OCI-LY3 (cell line): ENCODE measurements at regions not wholly inside any gene's neighbourhood (a gene's known extent, or its start where the extent isn't known, plus 50 kb on each side); places are given as distances from the start of the nearest gene placed in this dataset.

Source experiments
- H2AFZ ChIP-seq: fragments of 200-600, 300-600 bp; shearing (Covaris generic); 2 replicates; pipeline ENCODE4 v1.6.0; 2014; ENCODE audit warnings: antibody characterized with exemption, low read depth, low read length
- H3K27ac ChIP-seq: fragments of 200-600, 300-600 bp; sonication (generic); 2 replicates; pipeline ENCODE4 v1.5.1; 2014; ENCODE audit warnings: mild to moderate bottlenecking, low read length, moderate library complexity, mixed read lengths
- H3K27me3 ChIP-seq: fragments of 200-600, 300-600 bp; sonication (generic); 2 replicates; pipeline ENCODE4 v1.6.1; 2014; ENCODE audit warnings: low read depth, low read length, mixed read lengths
- H3K36me3 ChIP-seq: fragments of 200-600, 300-600 bp; sonication (generic); replicated peaks from 2 replicates; pipeline ENCODE3; 2014; ENCODE audit warnings: low read depth, low read length, mixed read lengths
- H3K4me1 ChIP-seq: fragments of 300-600, 200-600 bp; sonication (generic); 2 replicates; pipeline ENCODE4 v1.6.1; 2014; ENCODE audit warnings: low read length, mixed read lengths
- H3K4me2 ChIP-seq: fragments of 200-600, 300-600 bp; sonication (generic); 2 replicates; pipeline ENCODE4 v1.6.1; 2014; ENCODE audit warnings: low read length, mixed read lengths
- H3K4me3 ChIP-seq: fragments of 300-600, 200-600 bp; sonication (generic); 2 replicates; pipeline ENCODE4 v1.5.1; 2014; ENCODE audit warnings: antibody characterized with exemption, mild to moderate bottlenecking, low read length, moderate library complexity
- H3K79me2 ChIP-seq: fragments of 300-600, 200-600 bp; shearing (Covaris generic); 2 replicates; pipeline ENCODE4 v1.6.1; 2014; ENCODE audit warnings: mild to moderate bottlenecking, low read length, mixed read lengths
- H3K9ac ChIP-seq: fragments of 300-600, 200-600 bp; shearing (Covaris generic); 2 replicates; pipeline ENCODE4 v1.6.0; 2014; ENCODE audit warnings: mild to moderate bottlenecking, low read length, moderate library complexity
- H3K9me3 ChIP-seq: fragments of 200-600, 300-600 bp; shearing (Covaris generic); 2 replicates; pipeline ENCODE4 v1.6.1; 2014; ENCODE audit warnings: low read length, mixed read lengths; ENCODE audit not compliant: insufficient read depth
- H4K20me1 ChIP-seq: fragments of 200-600, 300-600 bp; sonication (generic); 2 replicates; pipeline ENCODE4 v1.6.1; 2016; ENCODE audit warnings: low read length, mixed read lengths; ENCODE audit not compliant: insufficient read depth
- CTCF ChIP-seq: fragments of 200-600, 300-600 bp; sonication (generic); IDR thresholded peaks from 2 replicates; pipeline ENCODE4 v1.5.1; 2014; ENCODE audit warnings: antibody characterized with exemption, low read length, low read depth
- EZH2phosphoT487 ChIP-seq: fragments of 200-600 bp; shearing (Covaris generic); IDR thresholded peaks from 2 replicates; pipeline ENCODE4 v1.6.1; 2018; ENCODE audit warnings: antibody characterized with exemption, mixed run types, low read depth

DNA sequence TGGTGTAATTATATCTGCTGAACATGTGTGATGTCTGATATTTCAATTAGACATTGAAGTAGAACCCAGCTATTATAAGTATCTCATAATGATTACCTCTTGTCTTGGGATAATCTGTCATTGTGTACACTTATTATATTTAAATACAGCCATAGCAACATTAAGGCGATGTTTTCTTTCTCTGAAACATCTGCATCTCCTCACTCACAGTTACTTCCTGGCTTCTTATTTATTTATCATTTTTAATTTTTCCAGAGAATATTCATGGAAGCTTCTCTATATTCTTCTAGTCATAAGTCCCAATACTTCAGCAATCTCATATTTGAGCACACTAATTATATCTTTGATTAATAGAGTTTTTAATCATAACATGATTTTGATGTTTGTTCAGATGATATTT lies 103.8 kb upstream of the FBN2 start:
- H4K20me1 ChIP-seq, result no peaks in the 10 kb centered on the region
- TF ChIP-seq CTCF (no peak), EZH2phosphoT487 (no peak)

DNA sequence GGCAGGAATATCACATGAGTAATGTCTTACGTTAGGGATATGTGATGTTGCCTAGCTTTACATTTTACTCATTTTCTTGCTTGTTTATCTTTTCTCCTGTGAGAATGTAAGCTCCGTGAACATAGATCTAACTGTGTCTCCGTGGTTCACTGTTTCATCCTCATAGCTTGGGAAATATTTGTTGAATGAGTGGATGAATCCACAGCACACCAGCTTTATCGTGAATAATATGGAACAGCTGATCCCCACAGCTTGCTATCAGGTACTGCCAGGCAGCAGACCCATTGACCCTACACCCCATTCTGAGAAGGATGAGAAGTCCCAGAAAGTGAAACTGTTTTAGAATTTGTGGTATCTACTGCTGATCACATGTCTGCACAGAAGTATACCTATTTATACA lies 106.8 kb upstream of the FBN2 start:
- peak overlapping the region; percentile 83 for H2AFZ ChIP-seq

More for the DNA sequence above, 103.8 kb upstream of the FBN2 start:
- Histone ChIP-seq H2AFZ (no peak overlapping the region), H3K79me2 (no peaks in the 10 kb centered on the region), H3K27me3 (no peaks in the 10 kb centered on the region), H3K9ac (no peak overlapping the region), H3K4me2 (no peak overlapping the region), H3K9me3 (no peaks in the 10 kb centered on the region), H3K36me3 (no peaks in the 10 kb centered on the region), H3K4me3 (no peak overlapping the region), H3K27ac (no peak overlapping the region), H3K4me1 (no peaks in the 10 kb centered on the region)

GRCh38 chr5:128645581-128645980 lies 107.5 kb upstream of the FBN2 start:
- no peak overlapping the region for H3K27ac ChIP-seq
- no peak overlapping the region for H3K9ac ChIP-seq
- TF ChIP-seq EZH2phosphoT487 (no peak), CTCF (no peak)
- H3K36me3 ChIP-seq, result no peaks in the 10 kb centered on the region
- no peak overlapping the region for H3K4me3 ChIP-seq
- H2AFZ ChIP-seq, result no peak overlapping the region
- no peak overlapping the region for H3K4me2 ChIP-seq
- no peaks in the 10 kb centered on the region for H3K9me3 ChIP-seq
- no peaks in the 10 kb centered on the region for H4K20me1 ChIP-seq
- no peaks in the 10 kb centered on the region for H3K4me1 ChIP-seq
- H3K79me2 ChIP-seq, result no peaks in the 10 kb centered on the region
- H3K27me3 ChIP-seq, result no peaks in the 10 kb centered on the region

More for the DNA sequence above, 106.8 kb upstream of the FBN2 start:
- Histone ChIP-seq H3K79me2 (no peaks in the 10 kb centered on the region), H3K27me3 (no peaks in the 10 kb centered on the region), H4K20me1 (no peaks in the 10 kb centered on the region), H3K9ac (no peak overlapping the region), H3K9me3 (no peaks in the 10 kb centered on the region), H3K36me3 (no peaks in the 10 kb centered on the region), H3K4me1 (no peaks in the 10 kb centered on the region), H3K27ac (no peak overlapping the region), H3K4me3 (peak overlapping the region; percentile 62), H3K4me2 (peak overlapping the region; percentile 67)
- TF ChIP-seq EZH2phosphoT487 (no peak), CTCF (no peak)

GRCh38 chr5:128646176-128646575 lies 108.1 kb upstream of the FBN2 start:
- Histone ChIP-seq H3K27ac (no peak overlapping the region), H3K27me3 (no peaks in the 10 kb centered on the region), H3K9me3 (no peaks in the 10 kb centered on the region), H4K20me1 (no peaks in the 10 kb centered on the region), H2AFZ (no peak overlapping the region), H3K4me3 (no peak overlapping the region), H3K4me2 (no peak overlapping the region), H3K36me3 (no peaks in the 10 kb centered on the region), H3K79me2 (no peaks in the 10 kb centered on the region), H3K4me1 (no peaks in the 10 kb centered on the region), H3K9ac (no peak overlapping the region)
- TF ChIP-seq EZH2phosphoT487, result no peak
- TF ChIP-seq CTCF, result no peak
